K562 (cell line): ENCODE measurements at regions not wholly inside any gene's neighbourhood (a gene's known extent, or its start where the extent isn't known, plus 50 kb on each side); places are given as distances from the start of the nearest gene placed in this dataset.

Source experiments
- ATAC-seq: fragments of 200-7000 bp; cut with Tn5 transposase; 3 replicates; pipeline ENCODE4 v1.9.1; 2020; ENCODE audit warnings: moderate library complexity
- BruUV-seq: library from RNA; stranded (reverse); fragments of 400-500 nt; replicated peaks from 2 replicates; lab custom pipeline; 2021; lab: Mats Ljungman, UMichigan
- CTCF ChIA-PET: fragments of 300-600 bp; formaldehyde crosslinking; extraction: SDS; loops from one replicate; lab custom pipeline; 2021; ENCODE audit warnings: low intra/inter-chr PET ratio; lab: Yijun Ruan, JAX
- POLR2A ChIA-PET: fragments of 300-600, 350-650 bp; sonication (Branson Sonifier 250); formaldehyde crosslinking; extraction: SDS; loops from one replicate; lab custom pipeline; 2021; ENCODE audit warnings: antibody characterized with exemption, inconsistent platforms; lab: Yijun Ruan, JAX
- DNase-seq, 4 experiments: peaks; one replicate each; pipeline versions ENCODE4 v3.0.0 to v3.0.0-alpha.2; 2011 to 2018; ENCODE audit warnings: low spot score in 3 of 4, mixed read lengths in 3 of 4; ENCODE audit errors: extremely low read depth in 1 of 4
- FAIRE-seq: peaks from 2 replicates; lab custom pipeline; 2011; peaks lifted over from hg19 to GRCh38; lab: Jason Lieb, UNC
- H2AFZ ChIP-seq: 2 replicates; pipeline ENCODE4 v1.6.0; 2011; ENCODE audit warnings: low read depth, low read length, control low read depth, inconsistent platforms
- H3K27ac ChIP-seq: fragments of 200-600 bp; 3 replicates; pipeline ENCODE4 v1.8.0; 2011; ENCODE audit warnings: low read depth, mild to moderate bottlenecking, control low read depth, inconsistent platforms, low read length, moderate library complexity, mixed read lengths; ENCODE audit errors: extremely low read depth
- H3K27me3 ChIP-seq, 2 experiments: fragments of 300-600 bp in 1 of 2; 2 replicates in 1 of 2; 3 replicates in 1 of 2; pipeline versions ENCODE4 v1.6.0 to v1.8.0; 2011; ENCODE audit warnings: inconsistent platforms in 2 of 2, low read length in 2 of 2, mild to moderate bottlenecking in 1 of 2, mixed read lengths in 1 of 2, moderate library complexity in 1 of 2; ENCODE audit not compliant: control insufficient read depth in 2 of 2, insufficient read depth in 2 of 2
- H3K36me3 ChIP-seq: fragments of 300-600 bp; 3 replicates; pipeline ENCODE4 v1.8.0; 2011; ENCODE audit warnings: mild to moderate bottlenecking, low read length, inconsistent platforms; ENCODE audit not compliant: control insufficient read depth, insufficient read depth
- H3K4me1 ChIP-seq, 2 experiments: fragments of 200-600 bp in 1 of 2; replicated peaks in 1 of 2; 2 replicates in 1 of 2; 3 replicates in 1 of 2; pipeline versions ENCODE4 v1.5.1 to v1.8.0; 2011; ENCODE audit warnings: inconsistent platforms in 2 of 2, low read length in 2 of 2, mild to moderate bottlenecking in 1 of 2, mixed read lengths in 1 of 2, moderate library complexity in 1 of 2; ENCODE audit not compliant: control insufficient read depth in 2 of 2, insufficient read depth in 2 of 2
- H3K4me2 ChIP-seq: 2 replicates; pipeline ENCODE4 v1.6.1; 2011; ENCODE audit warnings: low read length, control low read depth, inconsistent platforms, mixed read lengths; ENCODE audit not compliant: insufficient read depth
- H3K4me3 ChIP-seq: fragments of 200-600 bp; sonication (generic), shearing (Covaris generic); 2 replicates; pipeline ENCODE4 v1.5.1; 2016; ENCODE audit warnings: control low read depth, inconsistent platforms
- H3K79me2 ChIP-seq: fragments of 200-600 bp; 3 replicates; pipeline ENCODE4 v1.8.0; 2011; ENCODE audit warnings: low read length, inconsistent platforms; ENCODE audit not compliant: control insufficient read depth, insufficient read depth
- H3K9ac ChIP-seq, 2 experiments: 2 replicates each; pipeline versions ENCODE4 v1.6.0 to v1.6.1; 2011; ENCODE audit warnings: low read depth in 2 of 2, low read length in 2 of 2, control low read depth in 1 of 2, inconsistent platforms in 1 of 2, mild to moderate bottlenecking in 1 of 2, mixed read lengths in 1 of 2; ENCODE audit not compliant: insufficient read depth in 1 of 2
- H3K9me1 ChIP-seq: one replicate; pipeline ENCODE4 v1.6.0; 2011; ENCODE audit warnings: inconsistent platforms, mild to moderate bottlenecking, low read length, moderate library complexity; ENCODE audit not compliant: control insufficient read depth, insufficient read depth
- H3K9me3 ChIP-seq: replicated peaks from 2 replicates; pipeline ENCODE4 v1.5.1; 2011; ENCODE audit warnings: low read depth, low read length, inconsistent platforms; ENCODE audit not compliant: control insufficient read depth, insufficient read depth
- H4K20me1 ChIP-seq: replicated peaks from 2 replicates; pipeline ENCODE4 v1.6.1; 2011; ENCODE audit warnings: low read length, inconsistent platforms, mixed read lengths; ENCODE audit not compliant: control insufficient read depth, insufficient read depth
- E2F6 ChIP-seq, 2 experiments: IDR thresholded peaks; 2 replicates each; pipeline ENCODE4 v1.6.1; 2011; ENCODE audit warnings: borderline replicate concordance in 1 of 2, control low read depth in 1 of 2, low read depth in 1 of 2, low read length in 1 of 2, mild to moderate bottlenecking in 1 of 2, mixed read lengths in 1 of 2, moderate library complexity in 1 of 2; ENCODE audit not compliant: insufficient read depth in 1 of 2, insufficient read length in 1 of 2, poor library complexity in 1 of 2, severe bottlenecking in 1 of 2; ENCODE audit errors: extremely low read depth in 1 of 2
- EZH2 ChIP-seq: IDR thresholded peaks from 2 replicates; pipeline ENCODE4 v1.6.1; 2012; ENCODE audit warnings: low read depth, mild to moderate bottlenecking, inconsistent platforms, low read length, borderline replicate concordance
- HES1 ChIP-seq: fragments of 450-650 bp; IDR thresholded peaks from 2 replicates; pipeline ENCODE4 v1.6.1; 2016; ENCODE audit warnings: low read depth, mild to moderate bottlenecking, moderate library complexity
- IRF1 ChIP-seq: sonication (generic); formaldehyde crosslinking; IDR thresholded peaks from 2 replicates; pipeline ENCODE4 v1.8.0; 2022; ENCODE audit warnings: missing genetic modification reagents, mild to moderate bottlenecking, borderline replicate concordance
- NCOA4 ChIP-seq: fragments of 450-650 bp; IDR thresholded peaks from 2 replicates; pipeline ENCODE4 v1.6.1; 2018; ENCODE audit warnings: mild to moderate bottlenecking; ENCODE audit not compliant: partially characterized antibody
- PRPF4 ChIP-seq: fragments of 200-400 bp; formaldehyde crosslinking; IDR thresholded peaks from one replicate; pipeline ENCODE4 v1.6.1; 2017; ENCODE audit warnings: low read length, low read depth, mild to moderate bottlenecking; ENCODE audit not compliant: insufficient read depth, poor library complexity, severe bottlenecking
- RBM14 ChIP-seq: fragments of 200-400 bp; formaldehyde crosslinking; IDR thresholded peaks from 2 replicates; pipeline ENCODE4 v1.6.1; 2018; ENCODE audit warnings: low read depth, mild to moderate bottlenecking, low read length, moderate library complexity, borderline replicate concordance; ENCODE audit not compliant: insufficient read depth
- TEAD4 ChIP-seq, 2 experiments: sonication (generic) in 1 of 2; formaldehyde crosslinking in 1 of 2; IDR thresholded peaks; 2 replicates each; pipeline versions ENCODE4 v1.6.1 to v1.8.0; 2012 to 2022; ENCODE audit warnings: borderline replicate concordance in 1 of 2, inconsistent platforms in 1 of 2, low read length in 1 of 2, mild to moderate bottlenecking in 1 of 2, missing genetic modification reagents in 1 of 2
- TRIM28 ChIP-seq: fragments of 450-650 bp; IDR thresholded peaks from 2 replicates; pipeline ENCODE4 v1.6.1; 2017
- VEZF1 ChIP-seq: fragments of 200-800 bp; sonication (Bioruptor generic); IDR thresholded peaks from 2 replicates; pipeline ENCODE4 v1.6.1; 2017; ENCODE audit warnings: missing genetic modification characterization, missing compliant biosample characterization
- ZBTB7A ChIP-seq: IDR thresholded peaks from 2 replicates; pipeline ENCODE4 v1.6.1; 2011; ENCODE audit warnings: low read depth, mild to moderate bottlenecking, low read length, moderate library complexity, borderline replicate concordance; ENCODE audit not compliant: control insufficient read depth
- ZFP1 ChIP-seq: fragments of 450-650 bp; formaldehyde crosslinking; IDR thresholded peaks from 2 replicates; pipeline ENCODE4 v1.4.0; 2020; ENCODE audit warnings: mild to moderate bottlenecking, mixed read lengths
- ZFP30 ChIP-seq: fragments of 250-450 bp; sonication (Bioruptor Pico); IDR thresholded peaks from 2 replicates; pipeline ENCODE4 v1.8.0; 2022; ENCODE audit warnings: moderate library complexity, mild to moderate bottlenecking, inconsistent platforms, borderline replicate concordance
- ZNF644 ChIP-seq: fragments of 200-800 bp; sonication (Bioruptor generic); IDR thresholded peaks from 2 replicates; pipeline ENCODE4 v1.6.1; 2016; ENCODE audit warnings: low read depth, missing genetic modification characterization, missing compliant biosample characterization
- ZNF740 ChIP-seq, 3 experiments: fragments of 200-800 bp in 1 of 3; sonication (Bioruptor generic) in 1 of 3; sonication (generic) in 1 of 3; formaldehyde crosslinking in 1 of 3; IDR thresholded peaks; 2 replicates each; pipeline versions ENCODE4 v1.6.1 to v1.8.0; 2016 to 2022; ENCODE audit warnings: mild to moderate bottlenecking in 2 of 3, missing compliant biosample characterization in 2 of 3, missing genetic modification characterization in 2 of 3, missing genetic modification reagents in 1 of 3
- WGBS: fragments of 100-300 bp; shearing (Covaris generic); methylation state at CpG from one replicate; pipeline ENCODE4 v1.1.6; 2016; ENCODE audit warnings: low coverage, mixed read lengths; ENCODE audit not compliant: insufficient coverage; ENCODE audit errors: missing lambda C conversion rate; 5-methylcytosine and 5-hydroxymethylcytosine counted together
- in situ Hi-C: fragments of 300-500 bp; cut with MboI; formaldehyde crosslinking; loops from 4 replicates; pipeline ENCODE4 v1.15.0; 2018; ENCODE audit warnings: inconsistent platforms, mixed read lengths
- intact Hi-C: fragments of 100-400 bp; cut with micrococcal nuclease; formaldehyde crosslinking; loops from 2 replicates; pipeline ENCODE4 v1.14.2; 2022

- no peak for TF ChIP-seq E2F6 (IDR thresholded peaks at IDR 0.05; ENCODE audit: borderline replicate concordance in 1 of 2, extremely low read depth in 1 of 2, insufficient read depth in 1 of 2, insufficient read length in 1 of 2, low read depth in 1 of 2, low read length in 1 of 2, poor library complexity in 1 of 2, severe bottlenecking in 1 of 2)
- no peak for TF ChIP-seq RBM14
- TF ChIP-seq ZBTB7A, result no peak
- TF ChIP-seq ZNF644 (tag), result no peak
- no peak for TF ChIP-seq EZH2
- no peak for TF ChIP-seq ZFP1 (CRISPR knock-in tag)
- TF ChIP-seq ZNF740 (CRISPR knock-in tag; IDR thresholded peaks at IDR 0.05), result no peak
- no peak for TF ChIP-seq ZNF740 (tag; IDR thresholded peaks at IDR 0.05)
These were observed 457.2 kb downstream of the IRS2 start (continued) for GRCh38 chr13:109329175-109329574.

GRCh38 chr13:109326601-109327000, 459.8 kb downstream of the IRS2 start:
- H3K79me2 ChIP-seq, result no peaks in the 10 kb centered on the region
- no peak overlapping the region for H3K9ac ChIP-seq
- 1% methylated on average over 9 of the region's 9 CpGs for WGBS
- H3K9me3 ChIP-seq, result no peaks in the 10 kb centered on the region
- no peaks in the 10 kb centered on the region for H3K9me1 ChIP-seq
- in situ Hi-C loops, result no loop called here
- no peaks in the 10 kb centered on the region for H3K27me3 ChIP-seq
- FAIRE-seq (no peak), DNase-seq (no peak), ATAC-seq (no peak)
- H4K20me1 ChIP-seq, result no peaks in the 10 kb centered on the region
- no peak overlapping the region for H3K4me2 ChIP-seq
- no peak overlapping the region for H3K4me3 ChIP-seq
- ChIA-PET POLR2A (no interaction called here), CTCF (no interaction called here)
- no peaks in the 10 kb centered on the region for H3K36me3 ChIP-seq
- H2AFZ ChIP-seq, result no peak overlapping the region
- no TSS peak for BruUV-seq
- H3K27ac ChIP-seq, result no peak overlapping the region
- intact Hi-C loops, result no loop called here
- no peaks in the 10 kb centered on the region for H3K4me1 ChIP-seq
- TF ChIP-seq PRPF4, result no peak
- TF ChIP-seq IRF1 (CRISPR knock-in tag), result no peak
- TF ChIP-seq ZFP30 (CRISPR knock-in tag), result no peak
- no peak for TF ChIP-seq NCOA4
- no peak for TF ChIP-seq HES1
- no peak for TF ChIP-seq VEZF1
- TF ChIP-seq TRIM28, result no peak
- TF ChIP-seq TEAD4 (IDR thresholded peaks at IDR 0.05; ENCODE audit: low read length), result no peak
- no peak for TF ChIP-seq TEAD4 (CRISPR knock-in tag; IDR thresholded peaks at IDR 0.05; ENCODE audit: borderline replicate concordance)
